HG03039 (cell line): ENCODE measurements at regions not wholly inside any gene's neighbourhood (a gene's known extent, or its start where the extent isn't known, plus 50 kb on each side); places are given as distances from the start of the nearest gene placed in this dataset.

Experiments
- ATAC-seq: cut with Tn5 transposase; IDR thresholded peaks from one replicate; pipeline ENCODE4 v1.9.1; 2021; ENCODE audit warnings: mild to moderate bottlenecking, moderate library complexity; ENCODE audit not compliant: unreplicated experiment

DNA sequence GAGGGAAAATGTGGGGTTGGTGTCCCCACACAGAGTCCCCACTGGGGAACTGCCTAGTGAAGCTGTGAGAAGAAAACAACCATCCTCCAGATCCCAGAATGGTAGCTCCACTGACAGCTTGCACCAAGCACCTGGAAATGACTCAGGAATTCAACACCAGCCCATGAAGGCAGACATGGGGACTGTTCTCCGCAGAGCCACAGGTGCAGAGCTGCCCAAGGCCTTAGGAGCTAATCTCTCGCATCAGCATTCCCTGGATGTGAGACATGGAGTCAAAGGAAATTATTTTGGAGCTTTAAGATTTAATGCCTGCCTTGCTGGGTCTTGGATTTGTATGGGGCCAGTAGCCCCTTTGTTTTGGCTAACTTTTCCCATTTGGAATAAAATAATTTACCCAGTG lies 367.9 kb downstream of the FAM133A start:
- no peak for ATAC-seq

- ATAC-seq, result no peak
Measured at GRCh38 chrX:94045724-94046123, 371.7 kb downstream of the FAM133A start.

DNA sequence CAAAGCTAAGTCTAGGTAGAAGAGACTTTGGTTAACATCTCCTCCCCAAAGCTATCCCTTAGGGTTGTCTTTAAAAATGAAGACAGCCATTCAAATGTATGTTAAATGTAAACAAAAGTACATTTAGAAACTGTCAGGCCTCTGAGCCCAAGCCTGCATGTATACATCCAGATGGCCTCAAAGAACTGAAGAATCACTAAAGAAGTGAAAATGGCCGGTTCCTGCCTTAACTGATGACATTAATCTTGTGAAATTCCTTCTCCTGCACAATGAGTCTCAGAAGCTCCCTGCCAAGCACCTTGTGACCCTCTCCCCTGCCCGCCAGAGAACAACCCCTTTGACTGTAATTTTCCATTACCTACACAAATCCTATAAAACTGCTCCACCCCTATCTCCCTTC lies 377.9 kb downstream of the FAM133A start:
- ATAC-seq, result no peak

DNA sequence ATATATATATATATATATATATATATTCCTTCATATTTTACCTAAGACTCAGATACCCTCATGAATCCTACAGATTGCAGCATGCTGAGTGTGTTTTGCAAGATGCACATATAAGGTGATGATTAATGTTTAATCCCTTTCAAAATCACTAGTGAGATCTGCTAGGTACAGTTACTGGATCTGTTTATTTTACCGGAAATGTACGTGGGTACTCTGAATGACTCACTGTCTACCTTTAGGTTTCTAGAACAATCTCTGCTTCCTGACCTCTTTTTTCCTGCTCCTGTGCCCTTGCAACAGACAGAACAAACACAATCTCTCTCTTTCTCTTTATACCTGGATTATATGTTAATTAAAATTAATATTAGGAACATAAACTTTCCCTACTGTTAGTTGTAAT lies 379.6 kb downstream of the FAM133A start:
- no peak for ATAC-seq

GRCh38 chrX:94057385-94057784 lies 383.4 kb downstream of the FAM133A start:
- no peak for ATAC-seq

- no peak for ATAC-seq
Measured at GRCh38 chrX:94058728-94059382, 384.8 kb downstream of the FAM133A start.

DNA sequence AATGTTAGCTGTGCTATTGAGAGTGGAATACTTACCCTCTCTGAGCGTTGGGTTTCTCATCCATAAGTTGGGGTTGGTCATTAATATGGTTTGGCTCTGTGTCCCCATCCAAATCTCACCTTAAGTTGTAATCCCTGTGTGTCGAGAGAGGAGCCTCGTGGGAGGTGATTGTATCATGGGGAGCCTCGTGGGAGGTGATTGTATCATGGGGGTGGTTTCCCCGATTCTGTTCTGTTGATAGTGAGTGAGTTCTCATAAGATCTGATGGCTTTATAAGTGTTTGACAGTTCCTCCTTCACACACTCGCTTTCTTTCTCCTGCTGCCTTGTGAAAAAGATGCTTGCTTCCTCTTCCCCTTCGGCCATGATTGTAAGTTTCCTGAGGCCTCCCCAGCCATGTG lies 391.1 kb downstream of the FAM133A start:
- no peak for ATAC-seq

GRCh38 chrX:94089149-94089548 lies 415.1 kb downstream of the FAM133A start:
- ATAC-seq, result no peak

GRCh38 chrX:94097868-94098267 lies 423.9 kb downstream of the FAM133A start:
- ATAC-seq, result no peak

- no peak for ATAC-seq
Measured at GRCh38 chrX:94107981-94108380, 434.0 kb downstream of the FAM133A start.

DNA sequence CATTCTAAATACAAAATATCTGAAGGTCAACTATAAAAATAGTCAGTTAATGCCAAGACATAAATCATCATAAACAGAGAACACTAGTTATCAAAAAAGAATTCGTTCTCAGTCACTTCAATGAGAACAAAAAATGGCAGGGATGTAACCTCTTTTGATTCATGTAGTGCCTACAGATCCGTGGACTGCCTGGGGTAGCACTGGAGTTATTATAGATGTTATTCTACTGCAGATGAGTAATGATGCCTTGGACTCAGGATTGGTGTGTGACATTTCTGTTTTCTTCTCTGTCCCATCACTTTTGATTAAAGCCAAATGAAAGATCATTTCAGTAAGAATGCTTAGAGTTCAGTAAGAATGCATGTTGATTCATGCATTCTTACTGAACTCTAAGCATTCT lies 440.4 kb downstream of the FAM133A start:
- no peak for ATAC-seq

DNA sequence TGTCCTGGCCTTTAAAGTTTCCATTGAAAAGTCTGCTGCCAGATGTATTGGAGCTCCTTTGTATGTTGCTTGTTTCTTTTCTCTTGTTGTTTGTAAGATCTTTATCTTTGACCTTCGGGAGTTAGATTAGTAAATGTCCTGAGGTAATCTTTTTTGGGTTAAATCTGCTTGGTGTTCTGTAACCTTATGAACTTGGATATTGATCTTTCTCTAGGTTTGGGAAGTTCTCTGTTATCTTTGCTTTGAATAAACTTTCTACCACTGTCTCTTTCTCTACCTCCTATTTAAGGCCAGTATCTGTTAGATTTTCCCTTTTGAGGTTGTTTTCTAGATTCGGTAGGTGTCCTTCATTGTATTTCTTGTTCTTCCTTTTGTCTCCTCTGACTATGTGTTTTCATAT lies 447.8 kb downstream of the FAM133A start:
- ATAC-seq, result no peak

DNA sequence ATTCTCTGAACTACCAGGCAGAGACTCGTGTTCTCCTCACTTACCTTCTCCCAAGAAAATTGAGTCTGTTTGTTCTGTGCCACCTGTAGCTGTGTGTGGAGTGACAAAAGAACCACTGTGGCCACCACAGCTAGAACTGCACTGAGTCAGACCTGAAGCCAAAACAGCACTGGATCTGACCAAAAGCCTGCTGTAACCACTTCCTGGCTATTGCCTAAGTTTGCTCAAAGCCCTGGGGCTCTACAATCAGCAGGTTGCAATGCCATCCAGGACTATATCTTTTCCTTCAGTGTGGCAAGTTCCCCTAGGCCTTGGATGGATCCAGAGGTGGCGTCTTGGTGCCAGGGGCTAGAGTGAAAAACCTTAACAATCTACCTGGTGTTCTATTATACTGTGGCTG lies 449.1 kb downstream of the FAM133A start:
- ATAC-seq, result no peak

DNA sequence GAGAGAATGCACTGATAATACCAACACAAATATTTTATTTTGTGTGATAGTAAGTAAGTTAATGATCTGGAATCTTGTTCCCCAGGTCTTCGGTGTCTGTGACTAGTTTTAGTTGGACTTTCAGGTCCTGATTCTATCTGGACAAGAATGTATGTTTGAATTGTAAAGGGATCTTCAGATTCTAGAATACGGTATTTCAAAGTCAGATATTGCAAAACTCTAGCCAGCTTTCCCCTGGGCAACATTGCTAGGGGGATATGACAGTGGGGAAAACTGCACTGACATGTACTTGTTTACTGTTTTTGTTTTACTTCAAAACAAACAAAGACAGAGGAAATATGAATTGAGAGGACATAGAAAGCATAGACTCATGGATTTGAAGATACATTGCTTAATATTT lies 489.0 kb downstream of the FAM133A start:
- ATAC-seq, result no peak

- no peak for ATAC-seq
Measured at GRCh38 chrX:94178145-94178788, 504.3 kb downstream of the FAM133A start.

GRCh38 chrX:94204524-94204923 lies 530.5 kb downstream of the FAM133A start:
- no peak for ATAC-seq

DNA sequence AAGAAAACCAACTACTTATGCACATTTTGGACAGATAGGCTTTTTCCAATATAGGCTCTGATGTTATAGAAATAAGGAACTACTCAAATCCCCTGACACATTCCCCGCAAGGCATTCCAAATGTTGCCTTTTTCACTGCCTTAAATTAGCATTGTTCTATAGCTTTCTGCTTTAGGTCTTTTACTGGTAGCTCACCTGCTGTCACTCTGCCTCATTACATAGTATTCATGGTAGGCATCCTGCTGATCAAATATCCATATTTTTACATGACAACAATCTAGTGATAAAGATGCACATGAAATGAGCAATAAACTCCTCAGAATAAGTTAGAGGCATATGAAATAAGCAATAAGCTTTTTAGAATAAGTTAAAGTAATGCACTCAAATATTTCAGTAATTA lies 542.7 kb downstream of the FAM133A start:
- ATAC-seq, result no peak

DNA sequence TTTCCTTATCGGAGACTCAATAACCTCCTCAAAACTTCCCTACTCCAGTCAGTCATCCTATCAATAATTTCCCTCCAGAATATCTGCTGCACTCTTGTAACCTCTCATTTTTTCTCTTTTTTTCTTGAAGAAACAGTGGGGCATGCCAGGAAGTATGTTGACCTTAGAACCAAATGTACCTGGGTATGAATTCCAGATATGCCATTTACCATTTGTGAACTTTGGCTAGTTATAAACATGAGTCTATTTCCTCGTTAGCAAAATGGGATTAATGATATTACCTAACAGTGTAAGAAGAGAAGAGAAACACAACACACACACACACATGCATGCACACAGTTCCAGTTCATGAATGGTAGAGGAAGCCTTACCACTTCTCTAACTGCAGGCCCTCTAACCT lies 578.2 kb downstream of the FAM133A start:
- ATAC-seq, result no peak

GRCh38 chrX:94256396-94256795 lies 582.4 kb downstream of the FAM133A start:
- ATAC-seq, result no peak

GRCh38 chrX:94265323-94265722 lies 591.3 kb downstream of the FAM133A start:
- ATAC-seq, result no peak

DNA sequence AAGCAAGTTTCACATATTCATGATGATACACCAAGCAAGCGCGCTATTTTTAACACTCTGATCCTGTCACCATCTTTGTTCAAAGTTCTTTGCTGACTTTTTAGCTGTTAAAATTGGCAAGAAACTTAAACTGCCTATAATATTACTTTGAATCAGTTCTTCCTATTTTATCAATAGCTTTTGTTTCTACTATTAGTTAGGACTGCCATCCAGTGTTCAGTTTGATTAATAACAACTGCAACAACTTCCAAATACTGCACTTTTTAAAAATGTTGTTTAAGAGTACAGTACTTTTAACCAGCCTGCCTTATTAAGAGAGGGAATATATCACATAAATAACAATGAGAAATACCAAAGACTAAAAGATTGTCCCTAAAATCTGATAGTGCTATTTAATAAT lies 614.3 kb downstream of the FAM133A start:
- ATAC-seq, result no peak

DNA sequence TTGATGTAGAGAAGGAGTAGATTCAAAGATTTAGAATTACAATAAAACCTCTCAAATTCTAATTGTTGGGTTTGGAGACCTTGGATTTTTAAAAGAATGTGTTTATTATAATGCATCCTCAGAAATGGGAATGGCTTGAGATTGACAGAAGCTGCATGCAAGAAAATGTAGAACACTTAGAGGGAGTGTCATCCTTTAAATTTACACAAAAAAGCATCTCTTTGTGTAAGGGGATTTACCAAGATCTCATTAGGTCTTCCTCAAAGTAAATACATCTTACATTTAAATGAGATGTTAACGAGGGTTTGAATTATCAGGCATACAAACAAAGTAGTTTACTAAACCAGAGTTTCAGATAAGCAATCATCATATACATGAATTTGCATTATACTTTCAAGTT lies 615.0 kb downstream of the FAM133A start:
- ATAC-seq, result no peak

DNA sequence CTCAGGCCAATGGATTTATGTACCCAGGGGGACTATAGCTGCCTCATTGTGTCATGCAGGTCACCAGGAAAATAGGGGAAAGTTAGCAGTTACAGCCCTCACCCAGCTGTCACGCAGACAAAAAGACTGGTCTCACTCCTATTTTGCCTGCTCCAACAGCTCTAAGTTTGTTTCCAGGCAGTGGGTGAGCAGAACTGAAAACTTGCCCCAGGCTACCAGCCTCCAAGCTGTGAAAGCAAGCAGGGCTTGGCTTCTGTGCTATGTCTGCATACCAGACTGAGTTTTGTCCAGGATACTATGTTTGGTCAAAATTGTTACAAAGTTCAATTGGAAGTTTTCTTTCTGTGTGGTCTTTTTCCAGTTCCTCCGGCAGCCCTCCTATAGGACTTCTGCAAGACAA lies 628.4 kb downstream of the FAM133A start:
- no peak for ATAC-seq
